MM.1S (cell line): ENCODE measurements at regions not wholly inside any gene's neighbourhood (a gene's known extent, or its start where the extent isn't known, plus 50 kb on each side); places are given as distances from the start of the nearest gene placed in this dataset.
"Not testable (repeated sequence)": the region's sequence is repeated elsewhere in the genome, so short reads cannot be mapped to it uniquely, and the experiment has no call there.

Source experiments
- DNase-seq: peaks from one replicate; pipeline ENCODE4 v3.0.0-alpha.2; 2015
- H2AFZ ChIP-seq: fragments of 300-600 bp; sonication (generic); 2 replicates; pipeline ENCODE4 v1.6.0; 2016; ENCODE audit warnings: antibody characterized with exemption, low read length
- H3F3A ChIP-seq: fragments of 300-600 bp; sonication (generic); 2 replicates; pipeline ENCODE4 v1.6.1; 2016; ENCODE audit warnings: mild to moderate bottlenecking, antibody characterized with exemption, low read length, moderate library complexity, mixed read lengths; ENCODE audit not compliant: insufficient read depth
- H3K27ac ChIP-seq: fragments of 300-600 bp; sonication (generic); 2 replicates; pipeline ENCODE4 v1.5.1; 2016; ENCODE audit warnings: mild to moderate bottlenecking, low read length
- H3K27me3 ChIP-seq: fragments of 300-600 bp; sonication (generic); replicated peaks from 2 replicates; pipeline ENCODE4 v1.6.0; 2016; ENCODE audit warnings: low read length; ENCODE audit not compliant: insufficient read depth
- H3K36me3 ChIP-seq: fragments of 300-600 bp; sonication (generic); replicated peaks from 2 replicates; pipeline ENCODE4 v1.6.1; 2016; ENCODE audit warnings: mild to moderate bottlenecking, low read length, mixed read lengths; ENCODE audit not compliant: insufficient read depth
- H3K4me1 ChIP-seq: fragments of 300-600 bp; sonication (generic); 2 replicates; pipeline ENCODE4 v1.6.1; 2016; ENCODE audit warnings: low read length, mixed read lengths
- H3K4me2 ChIP-seq: fragments of 300-600 bp; sonication (generic); 2 replicates; pipeline ENCODE4 v1.6.0; 2016; ENCODE audit warnings: low read depth, low read length
- H3K4me3 ChIP-seq: fragments of 300-600 bp; sonication (generic); 2 replicates; pipeline ENCODE4 v1.5.1; 2016; ENCODE audit warnings: low read length, mixed read lengths
- H3K79me2 ChIP-seq: fragments of 300-600 bp; sonication (generic); 2 replicates; pipeline ENCODE4 v1.6.1; 2016; ENCODE audit warnings: mixed run types, low read length, mixed read lengths
- H3K9ac ChIP-seq: fragments of 300-600 bp; sonication (generic); 2 replicates; pipeline ENCODE4 v1.6.1; 2016; ENCODE audit warnings: low read length, mixed read lengths
- H3K9me2 ChIP-seq: fragments of 300-600 bp; sonication (generic); replicated peaks from 2 replicates; pipeline ENCODE4 v1.6.1; 2016; ENCODE audit warnings: mild to moderate bottlenecking, low read length, mixed read lengths; ENCODE audit not compliant: insufficient read depth
- H3K9me3 ChIP-seq: fragments of 300-600 bp; sonication (generic); replicated peaks from 2 replicates; pipeline ENCODE4 v1.6.1; 2016; ENCODE audit warnings: mild to moderate bottlenecking, low read length, mixed read lengths; ENCODE audit not compliant: insufficient read depth
- H4K20me1 ChIP-seq: fragments of 300-600 bp; sonication (generic); 2 replicates; pipeline ENCODE4 v1.6.1; 2016; ENCODE audit warnings: mild to moderate bottlenecking, low read length, moderate library complexity, mixed read lengths; ENCODE audit not compliant: insufficient read depth
- EZH2 ChIP-seq: fragments of 300-600 bp; sonication (generic); optimal IDR thresholded peaks from 2 replicates; pipeline ENCODE3; 2017; ENCODE audit warnings: low read depth, mild to moderate bottlenecking, antibody characterized with exemption, low read length, mixed read lengths
- EZH2phosphoT487 ChIP-seq: fragments of 300-600 bp; sonication (generic); IDR thresholded peaks from 2 replicates; pipeline ENCODE4 v1.6.1; 2018; ENCODE audit warnings: antibody characterized with exemption, low read length
- TF ChIP-seq, protein P1 (sequence below): fragments of 300-600 bp; sonication (generic); IDR thresholded peaks from 2 replicates; pipeline ENCODE4 v1.5.1; 2016; ENCODE audit warnings: antibody characterized with exemption, low read length, mixed read lengths

DNA sequence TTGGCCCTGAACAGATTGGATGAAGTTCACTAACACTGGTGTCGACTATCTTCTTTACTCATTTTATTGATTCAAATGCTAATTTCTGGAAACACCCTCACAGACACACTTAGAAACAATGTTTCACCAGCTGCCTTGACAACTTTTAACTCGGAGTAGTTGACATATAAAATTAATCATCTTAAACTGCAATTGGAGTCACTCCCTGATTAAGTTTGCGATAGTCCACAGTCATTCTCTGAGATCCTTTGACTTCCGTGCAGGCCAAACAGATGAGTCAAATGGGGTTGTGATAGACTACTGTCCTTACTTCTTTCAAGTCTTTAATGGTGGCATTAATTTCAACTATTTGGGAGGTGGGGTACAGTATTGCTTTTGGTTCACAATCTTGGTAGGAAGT, 114.4 kb upstream of the PCSK1 start:
- no peak overlapping the region for H3K4me3 ChIP-seq
- no peaks in the 10 kb centered on the region for H4K20me1 ChIP-seq
- no peaks in the 10 kb centered on the region for H3K4me1 ChIP-seq
- H3K9me2 ChIP-seq = no peaks in the 10 kb centered on the region
- no peaks in the 10 kb centered on the region for H3K9me3 ChIP-seq
- H3K9ac ChIP-seq = no peak overlapping the region
- no peak overlapping the region for H2AFZ ChIP-seq
- H3K27me3 ChIP-seq = no peaks in the 10 kb centered on the region
- H3F3A ChIP-seq = no peaks in the 10 kb centered on the region
- DNase-seq = no peak
- TF ChIP-seq EZH2phosphoT487 (no peak), EZH2 (no peak)
- TF ChIP-seq, protein P1, sequence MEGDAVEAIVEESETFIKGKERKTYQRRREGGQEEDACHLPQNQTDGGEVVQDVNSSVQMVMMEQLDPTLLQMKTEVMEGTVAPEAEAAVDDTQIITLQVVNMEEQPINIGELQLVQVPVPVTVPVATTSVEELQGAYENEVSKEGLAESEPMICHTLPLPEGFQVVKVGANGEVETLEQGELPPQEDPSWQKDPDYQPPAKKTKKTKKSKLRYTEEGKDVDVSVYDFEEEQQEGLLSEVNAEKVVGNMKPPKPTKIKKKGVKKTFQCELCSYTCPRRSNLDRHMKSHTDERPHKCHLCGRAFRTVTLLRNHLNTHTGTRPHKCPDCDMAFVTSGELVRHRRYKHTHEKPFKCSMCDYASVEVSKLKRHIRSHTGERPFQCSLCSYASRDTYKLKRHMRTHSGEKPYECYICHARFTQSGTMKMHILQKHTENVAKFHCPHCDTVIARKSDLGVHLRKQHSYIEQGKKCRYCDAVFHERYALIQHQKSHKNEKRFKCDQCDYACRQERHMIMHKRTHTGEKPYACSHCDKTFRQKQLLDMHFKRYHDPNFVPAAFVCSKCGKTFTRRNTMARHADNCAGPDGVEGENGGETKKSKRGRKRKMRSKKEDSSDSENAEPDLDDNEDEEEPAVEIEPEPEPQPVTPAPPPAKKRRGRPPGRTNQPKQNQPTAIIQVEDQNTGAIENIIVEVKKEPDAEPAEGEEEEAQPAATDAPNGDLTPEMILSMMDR = no peak
- no peak overlapping the region for H3K27ac ChIP-seq
- H3K79me2 ChIP-seq = no peaks in the 10 kb centered on the region
- H3K36me3 ChIP-seq = no peaks in the 10 kb centered on the region
- no peak overlapping the region for H3K4me2 ChIP-seq

DNA sequence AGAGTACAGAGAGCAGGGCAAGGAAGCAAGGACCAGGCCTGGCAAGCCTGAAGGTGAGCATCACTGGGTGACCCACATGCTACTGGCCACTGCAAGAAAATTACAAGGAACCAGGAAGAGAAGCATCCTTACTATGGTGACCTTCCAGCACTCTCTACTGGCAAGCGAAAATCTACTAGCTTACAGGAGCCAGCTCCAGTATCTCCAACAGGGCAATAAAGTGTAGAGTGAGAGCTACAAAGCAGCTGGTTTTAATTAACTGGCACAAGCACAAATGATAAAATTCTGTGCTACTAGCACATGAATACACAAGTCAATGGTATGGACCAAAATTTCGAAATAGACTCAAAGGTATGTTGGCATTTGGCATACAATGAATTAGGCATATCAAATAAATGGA, 113.3 kb upstream of the CAST start:
- no peaks in the 10 kb centered on the region for H3K9me2 ChIP-seq
- H3F3A ChIP-seq = no peaks in the 10 kb centered on the region
- no peak overlapping the region for H3K9ac ChIP-seq
- no peak overlapping the region for H3K4me2 ChIP-seq
- H3K4me3 ChIP-seq = no peak overlapping the region
- H3K79me2 ChIP-seq = no peaks in the 10 kb centered on the region
- H2AFZ ChIP-seq = no peak overlapping the region
- no peak for DNase-seq
- no peaks in the 10 kb centered on the region for H3K9me3 ChIP-seq
- H4K20me1 ChIP-seq = no peaks in the 10 kb centered on the region
- H3K27me3 ChIP-seq = no peaks in the 10 kb centered on the region
- H3K27ac ChIP-seq = no peak overlapping the region
- no peak for TF ChIP-seq EZH2phosphoT487
- no peak for TF ChIP-seq EZH2
- TF ChIP-seq, protein P1 = no peak
- H3K4me1 ChIP-seq = no peaks in the 10 kb centered on the region
- H3K36me3 ChIP-seq = no peaks in the 10 kb centered on the region

DNA sequence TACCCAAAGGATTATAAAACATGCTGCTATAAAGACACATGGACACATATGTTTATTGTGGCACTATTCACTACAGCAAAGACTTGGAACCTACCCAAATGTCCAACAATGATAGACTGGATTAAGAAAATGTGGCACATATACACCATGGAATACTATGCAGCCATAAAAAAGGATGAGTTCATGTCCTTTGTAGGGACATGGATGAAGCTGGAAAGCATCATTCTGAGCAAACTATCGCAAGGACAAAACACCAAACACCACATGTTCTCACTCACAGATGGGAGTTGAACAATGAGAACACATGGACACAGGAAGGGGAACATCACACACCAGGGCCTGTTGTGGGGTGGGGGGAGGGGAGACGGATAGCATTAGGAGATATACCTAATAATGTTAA, 101.3 kb upstream of the CAST start:
- not testable (repeated sequence) for H3K9ac ChIP-seq, H3K27ac ChIP-seq, H3K9me3 ChIP-seq, H4K20me1 ChIP-seq, H3K4me1 ChIP-seq, DNase-seq, H3K36me3 ChIP-seq, H3K4me2 ChIP-seq, H3K27me3 ChIP-seq, H3K79me2 ChIP-seq, H3K9me2 ChIP-seq, H2AFZ ChIP-seq, H3K4me3 ChIP-seq, H3F3A ChIP-seq

DNA sequence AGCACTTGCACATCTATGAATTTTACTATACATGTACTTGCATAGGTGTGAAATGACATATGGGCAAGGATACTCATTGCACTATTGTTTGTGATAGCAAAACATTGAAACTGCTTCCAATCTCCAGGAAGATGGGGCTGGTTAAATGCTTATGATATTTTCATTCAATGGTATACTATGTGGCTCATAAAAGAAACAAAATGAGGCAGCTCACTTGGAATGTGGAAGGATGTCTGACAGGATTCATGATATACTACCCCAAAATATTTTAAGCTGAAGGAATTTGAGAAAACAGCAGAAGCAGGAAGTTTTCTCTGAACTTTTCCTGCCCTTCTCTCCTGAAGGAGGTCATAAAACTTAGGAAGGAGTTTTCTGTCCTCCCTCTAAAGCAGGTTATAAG, 99.6 kb upstream of the CAST start:
- no peaks in the 10 kb centered on the region for H3K9me3 ChIP-seq
- no peak overlapping the region for H3K27ac ChIP-seq
- TF ChIP-seq EZH2phosphoT487 = no peak
- TF ChIP-seq EZH2 = no peak
- TF ChIP-seq, protein P1 = no peak
- H3K9me2 ChIP-seq = no peaks in the 10 kb centered on the region
- H3K4me3 ChIP-seq = no peak overlapping the region
- no peaks in the 10 kb centered on the region for H3K79me2 ChIP-seq
- no peaks in the 10 kb centered on the region for H4K20me1 ChIP-seq
- no peaks in the 10 kb centered on the region for H3K36me3 ChIP-seq
- no peak for DNase-seq
- no peak overlapping the region for H2AFZ ChIP-seq
- no peaks in the 10 kb centered on the region for H3F3A ChIP-seq
- H3K4me1 ChIP-seq = peaks cover 5% of the 10 kb centered on the region; the same call in 1 of the 2 replicates
- no peak overlapping the region for H3K4me2 ChIP-seq
- no peaks in the 10 kb centered on the region for H3K27me3 ChIP-seq
- H3K9ac ChIP-seq = no peak overlapping the region
